CD4-positive, alpha-beta T cell treated with Interleukin-17A for 1 hour (primary cell): ENCODE measurements at regions not wholly inside any gene's neighbourhood (a gene's known extent, or its start where the extent isn't known, plus 50 kb on each side); places are given as distances from the start of the nearest gene placed in this dataset.

Experiments used
- DNase-seq: peaks from one replicate; pipeline ENCODE4 v3.0.0-alpha.2; 2020

DNA sequence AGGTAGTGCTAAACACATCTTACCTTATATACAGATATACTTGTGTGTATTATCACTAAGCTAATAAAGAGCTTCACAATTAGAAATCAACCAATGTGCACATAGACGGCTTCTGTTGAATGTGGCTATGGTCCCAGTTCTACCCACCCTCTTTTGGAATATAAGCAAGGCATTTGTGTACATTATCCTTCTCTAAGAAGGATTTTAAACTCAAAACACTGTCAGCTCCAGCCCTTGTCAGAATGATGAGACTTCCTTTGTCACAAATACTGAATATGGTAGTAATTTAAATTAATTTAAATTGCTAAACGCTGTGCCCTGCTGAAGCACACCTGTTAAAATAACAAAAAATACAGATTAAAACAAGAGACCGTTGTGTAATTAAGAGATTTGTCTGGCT lies 107.9 kb upstream of the GRAMD2B start:
- no peak for DNase-seq

DNA sequence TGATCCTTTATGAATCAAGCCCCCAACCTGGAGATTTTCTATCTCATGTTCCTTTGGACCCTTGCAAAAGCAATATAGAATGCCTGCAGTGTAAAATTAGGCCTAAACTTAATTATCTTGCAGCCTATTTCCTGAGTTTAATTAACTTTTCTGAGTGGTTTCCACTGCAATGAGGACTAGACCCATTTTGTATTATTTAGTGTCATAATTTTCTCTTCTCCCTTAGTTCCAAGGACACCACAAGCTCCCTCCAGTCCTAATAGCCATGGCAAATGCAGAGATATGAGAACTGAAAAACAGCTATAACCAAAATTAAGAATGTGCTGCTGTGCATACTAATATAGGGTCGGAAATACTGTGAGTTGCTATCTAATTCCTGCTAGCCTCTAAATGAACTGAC lies 90.9 kb upstream of the GRAMD2B start:
- no peak for DNase-seq

DNA sequence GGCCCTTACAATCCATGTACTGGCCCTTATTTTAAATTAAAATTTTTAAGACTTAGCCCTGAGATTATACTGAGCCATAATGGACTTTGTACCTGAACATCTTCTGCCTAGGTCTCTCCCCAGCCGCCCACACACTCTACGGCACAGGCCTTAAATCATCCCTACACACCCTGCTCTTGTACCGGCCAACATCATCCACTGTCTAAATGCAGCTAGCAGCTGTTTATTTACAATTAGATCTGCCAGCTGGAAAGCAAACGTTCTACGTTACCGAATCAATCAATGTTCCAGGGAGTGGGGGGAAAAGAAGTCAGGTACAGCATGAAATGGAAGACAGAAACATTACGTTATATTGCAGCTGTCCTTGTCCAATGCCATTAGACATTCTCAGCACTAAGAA lies 88.4 kb upstream of the GRAMD2B start:
- no peak for DNase-seq

DNA sequence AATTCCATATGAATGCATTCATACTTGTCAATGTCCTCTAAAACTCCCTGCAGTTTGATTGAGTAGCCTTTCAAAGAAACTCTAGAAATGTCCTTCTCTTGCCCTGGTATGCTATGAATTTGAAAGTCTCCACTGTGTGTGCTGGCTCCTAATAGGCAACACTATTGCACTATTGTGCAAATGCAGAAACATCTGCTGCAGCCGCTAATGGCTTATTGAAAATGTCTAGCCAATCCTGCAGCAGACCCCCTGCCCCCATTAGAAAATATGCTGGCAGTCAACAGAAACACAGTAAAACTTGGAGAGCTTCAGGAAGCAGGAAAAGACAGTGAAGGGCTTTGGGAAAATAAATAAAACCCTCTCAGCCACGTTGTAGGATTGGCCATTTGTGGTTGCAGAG lies 87.3 kb upstream of the GRAMD2B start:
- no peak for DNase-seq

DNA sequence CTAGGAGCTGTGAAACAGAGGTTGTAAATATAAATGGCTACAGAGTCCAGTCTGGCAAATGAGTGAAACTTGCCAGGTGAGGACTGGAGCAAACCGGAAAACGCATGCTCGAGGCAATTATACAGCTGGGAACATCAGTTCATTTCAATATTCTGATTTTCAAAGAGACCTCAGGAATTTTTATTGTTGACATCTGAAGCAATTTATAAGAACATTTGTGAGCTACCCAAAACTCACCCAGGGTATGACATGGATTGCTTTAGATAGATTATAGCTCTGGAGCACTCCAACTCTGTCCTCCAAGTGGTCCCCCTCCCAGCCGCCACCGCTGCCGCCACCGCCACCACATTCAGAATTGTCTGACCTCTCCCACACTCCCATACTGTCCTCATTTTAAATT lies 84.6 kb upstream of the GRAMD2B start:
- DNase-seq, result no peak

DNA sequence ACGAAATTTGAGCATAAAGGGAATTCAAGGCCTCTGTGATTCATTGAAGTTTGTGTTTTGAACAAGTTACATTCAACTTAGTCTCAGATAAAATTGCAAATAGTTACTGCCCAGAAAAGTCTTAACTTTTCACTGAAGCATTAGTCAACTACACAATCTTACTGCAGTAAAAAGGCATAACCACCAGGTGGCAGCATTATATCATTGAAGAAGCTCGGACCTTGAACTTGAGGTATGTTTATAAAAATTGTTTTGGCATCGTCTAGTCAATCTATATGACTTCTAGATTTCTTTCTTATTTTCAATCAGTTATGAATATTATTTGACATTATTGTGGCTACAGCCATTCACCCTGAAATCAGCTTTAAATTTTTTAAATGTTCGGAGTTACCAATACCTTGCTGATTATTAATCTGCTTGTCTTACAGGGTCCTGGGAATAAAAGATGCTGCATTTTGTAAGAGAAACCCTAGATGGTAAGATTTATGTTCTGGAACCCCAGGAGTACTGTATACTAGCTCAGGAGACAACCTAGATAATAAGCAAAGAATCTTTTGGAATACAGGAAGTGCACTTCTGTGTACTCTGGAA lies 83.9 kb upstream of the GRAMD2B start:
- DNase-seq, result peak; percentile 70

DNA sequence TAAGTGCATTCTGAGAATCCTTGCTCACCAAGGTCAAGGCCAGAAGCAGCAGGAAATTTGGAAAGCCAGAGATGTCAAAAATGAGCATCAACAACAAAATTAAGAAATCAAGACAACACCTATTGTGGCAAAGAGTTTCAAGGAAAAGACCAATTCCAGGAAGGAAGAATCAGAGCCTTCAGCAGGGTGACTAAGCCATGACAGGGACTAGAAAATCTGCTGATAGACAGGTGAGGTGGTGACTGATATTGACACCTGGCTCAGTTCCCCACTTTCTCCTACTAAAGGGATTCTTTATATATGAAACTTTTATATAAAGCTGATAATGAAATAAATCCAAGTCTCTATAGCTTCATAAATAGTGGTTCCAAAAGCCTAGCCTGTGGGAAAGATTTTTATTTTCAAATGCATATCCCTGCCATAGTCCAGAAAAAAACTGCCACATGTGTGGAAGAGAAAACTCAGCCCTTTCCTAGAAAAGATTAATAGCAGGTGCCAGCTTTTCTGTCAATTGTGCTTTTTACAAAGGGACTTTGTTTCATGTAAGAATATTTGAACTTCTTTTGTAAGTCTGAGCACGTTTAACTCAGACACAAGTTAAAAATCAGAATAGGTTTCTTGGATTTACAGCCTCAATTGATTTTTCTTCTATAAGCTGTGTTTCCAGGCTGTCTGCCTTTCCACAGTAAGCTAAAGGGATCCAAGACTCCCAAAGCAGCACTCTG lies 81.1 kb upstream of the GRAMD2B start:
- no peak for DNase-seq

DNA sequence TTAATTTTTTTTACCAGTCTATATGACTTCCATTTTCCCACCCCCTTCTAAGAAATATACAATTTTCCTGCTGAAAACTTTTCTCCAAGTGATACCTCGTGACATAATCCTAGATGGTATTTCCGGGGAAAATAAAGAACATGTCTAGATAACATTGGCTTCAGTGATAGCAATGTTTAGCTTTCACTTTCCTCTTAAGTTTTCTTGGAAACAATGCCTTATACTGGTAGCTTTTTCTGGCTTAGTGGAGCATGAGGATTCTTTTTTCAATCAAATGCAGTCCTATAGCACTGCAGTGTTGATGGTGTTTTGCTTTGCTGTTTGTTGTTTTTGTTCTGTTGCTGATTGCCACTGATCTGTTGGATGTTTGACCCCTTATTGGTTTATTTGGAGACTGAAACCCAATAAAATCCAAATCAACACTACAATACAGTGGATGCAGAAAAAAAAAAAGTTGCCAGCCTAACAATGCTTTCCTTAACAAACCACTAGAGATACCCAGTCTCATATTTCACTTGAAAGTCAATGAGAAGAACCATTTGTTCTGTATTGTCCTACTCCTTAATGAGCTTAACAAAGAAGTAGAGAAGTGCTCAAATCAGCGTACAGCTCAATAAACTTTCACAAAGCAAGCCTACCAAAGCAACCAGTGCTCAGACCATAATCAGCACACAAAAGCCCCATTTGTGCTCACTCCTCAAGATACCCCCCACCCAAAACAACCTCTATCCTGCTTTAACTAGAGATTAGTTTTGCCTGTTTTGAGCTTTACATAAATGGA lies 74.2 kb upstream of the GRAMD2B start:
- no peak for DNase-seq

DNA sequence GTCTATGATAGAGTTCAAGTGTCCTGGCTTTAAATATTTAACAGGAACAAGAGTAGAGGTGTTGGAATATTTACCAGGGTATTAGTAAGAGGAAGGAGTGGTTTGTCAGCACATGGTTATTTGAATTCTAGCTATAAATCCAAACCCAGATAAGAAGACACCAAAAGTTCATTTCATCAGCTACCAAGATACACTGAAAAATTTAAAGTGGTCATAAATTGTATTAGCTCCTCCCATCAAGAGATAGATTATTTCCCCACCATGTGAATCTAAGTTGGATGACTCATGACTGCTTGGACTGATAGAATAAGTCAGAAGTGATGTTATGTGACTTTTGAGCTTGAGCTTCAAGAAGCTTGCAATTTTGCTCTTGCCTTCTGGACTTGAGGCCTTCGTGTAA lies 72.1 kb upstream of the GRAMD2B start:
- DNase-seq, result no peak

DNA sequence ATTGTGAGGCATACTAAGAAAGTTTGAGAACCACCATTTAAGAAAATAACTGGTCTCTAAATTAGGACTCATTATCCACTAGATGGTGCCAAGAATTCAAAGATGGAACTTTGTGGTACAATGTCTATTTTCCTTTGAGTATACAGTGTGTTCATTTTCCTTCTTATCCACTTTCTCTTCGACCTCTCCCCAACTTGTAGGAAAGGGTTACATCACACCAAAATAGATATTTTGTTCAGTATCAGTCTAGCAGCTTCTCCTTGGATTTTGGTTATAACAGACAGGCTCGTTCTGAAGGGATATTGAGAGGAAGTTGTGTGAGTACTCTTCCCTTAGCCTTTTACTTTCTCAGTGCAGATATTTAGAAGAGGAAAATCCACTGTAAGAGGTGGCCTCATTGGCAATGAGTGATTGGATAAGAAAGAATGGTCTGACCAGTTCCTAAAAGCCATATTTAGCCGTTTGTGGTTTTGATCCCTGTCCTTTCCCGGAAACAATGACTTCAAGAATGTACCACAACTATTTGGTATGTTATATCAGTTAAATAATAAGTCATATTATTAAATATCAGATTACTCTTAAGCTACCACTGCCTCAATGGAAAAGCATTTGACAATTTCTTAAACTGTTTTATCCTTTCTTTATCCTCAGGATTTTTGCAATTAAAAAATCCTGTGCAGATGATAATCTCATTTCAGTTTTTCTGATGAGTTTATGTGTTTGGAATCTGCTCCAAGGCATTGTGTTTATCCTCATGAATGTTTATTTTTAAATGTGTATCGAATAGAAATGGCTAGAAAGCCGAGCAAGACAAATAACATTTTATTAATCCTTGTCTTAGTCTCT lies 69.0 kb upstream of the GRAMD2B start:
- peak; percentile 65 for DNase-seq

DNA sequence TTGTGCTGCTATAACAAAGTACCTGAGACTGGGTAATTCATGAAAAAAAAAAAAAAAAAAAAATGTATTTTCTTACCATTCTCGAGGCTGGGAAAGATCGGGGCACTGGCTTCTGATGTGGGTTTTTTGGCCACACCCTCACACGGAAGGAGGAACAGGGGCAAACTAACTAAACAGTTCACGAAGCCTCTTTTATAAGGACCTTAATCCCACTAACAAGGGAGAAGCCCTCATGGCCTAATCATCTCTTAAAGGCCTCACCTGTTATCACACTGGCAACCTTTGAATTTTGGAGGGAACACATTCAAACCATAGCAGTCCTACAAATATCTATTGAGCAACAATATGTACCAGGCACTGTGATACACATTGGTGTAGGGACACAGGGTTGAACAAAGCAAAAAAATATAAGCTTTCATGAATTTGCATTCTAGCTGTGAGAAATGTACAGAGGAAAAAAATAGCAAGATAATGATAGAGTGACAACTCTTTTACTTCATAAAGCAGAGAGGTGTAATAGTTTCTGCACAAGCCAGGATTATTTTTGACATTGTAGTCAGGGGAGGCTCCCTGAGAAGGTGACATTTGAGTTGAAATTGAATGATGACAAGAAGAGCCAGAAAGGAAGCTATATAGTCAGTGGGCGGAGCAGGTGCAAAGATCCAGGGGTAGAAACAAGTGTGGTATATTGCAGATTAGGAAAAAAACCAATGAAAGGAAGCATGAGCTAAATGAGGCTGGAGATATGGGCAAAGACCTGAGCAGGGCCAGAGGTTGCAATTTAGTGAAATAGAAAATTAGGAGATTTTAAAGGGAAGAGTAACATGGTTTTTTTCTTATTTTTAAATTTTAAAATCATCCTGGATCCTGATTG lies 68.1 kb upstream of the GRAMD2B start:
- peak; percentile 6 for DNase-seq

DNA sequence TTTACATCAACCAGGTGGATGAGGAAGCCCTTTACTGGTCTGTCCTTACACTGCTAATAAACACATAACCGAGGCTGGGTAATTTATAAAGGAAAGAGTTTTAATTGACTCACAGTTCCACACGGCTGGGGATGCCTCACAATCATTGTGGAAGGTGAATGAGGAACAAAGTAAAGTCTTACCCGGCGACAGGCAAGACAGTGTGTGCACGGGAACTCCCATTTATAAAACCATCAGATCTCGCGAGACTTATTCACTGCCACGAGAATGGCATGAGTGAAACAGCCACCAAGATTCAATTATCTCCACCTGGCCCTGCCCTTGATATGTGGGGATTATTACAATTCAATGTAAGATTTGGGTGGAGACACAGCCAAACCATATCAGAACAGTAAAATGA lies 67.3 kb upstream of the GRAMD2B start:
- DNase-seq, result peak; percentile 7

DNA sequence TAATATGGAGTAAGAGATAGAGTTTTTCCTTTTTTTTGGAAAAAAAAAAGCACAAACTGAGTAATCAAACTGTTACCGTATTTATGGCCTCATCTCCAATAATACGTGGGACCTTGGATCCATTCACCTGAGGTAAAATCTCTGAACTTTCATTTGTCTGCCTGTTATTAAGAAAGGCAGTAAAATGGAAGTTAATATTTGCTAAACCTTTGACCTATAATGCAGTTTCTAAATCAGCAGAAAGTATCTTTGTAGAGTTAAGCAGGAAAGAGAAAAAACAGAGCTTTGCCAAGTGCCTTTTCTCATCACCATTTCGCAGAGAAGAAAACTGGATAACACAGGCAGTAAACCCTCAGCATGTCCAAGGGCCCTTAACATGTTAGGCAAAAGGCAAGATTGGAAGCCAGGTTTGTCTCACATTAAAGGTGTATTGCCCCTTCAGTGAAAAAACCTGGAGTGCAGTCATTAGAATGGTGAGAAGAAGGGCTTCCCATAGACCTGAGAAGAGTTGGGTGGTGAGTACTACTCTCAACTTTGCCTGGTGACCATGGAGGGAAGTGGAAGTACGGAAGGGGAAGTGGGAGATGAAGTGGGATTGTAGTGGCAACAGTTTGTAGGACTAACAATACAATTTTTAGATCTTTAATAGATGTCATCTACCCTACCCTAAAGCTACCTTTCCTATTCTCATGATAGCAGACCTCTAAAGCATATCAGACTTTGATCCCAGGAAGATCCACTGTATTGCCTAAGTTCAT lies 65.4 kb upstream of the GRAMD2B start:
- DNase-seq, result no peak

DNA sequence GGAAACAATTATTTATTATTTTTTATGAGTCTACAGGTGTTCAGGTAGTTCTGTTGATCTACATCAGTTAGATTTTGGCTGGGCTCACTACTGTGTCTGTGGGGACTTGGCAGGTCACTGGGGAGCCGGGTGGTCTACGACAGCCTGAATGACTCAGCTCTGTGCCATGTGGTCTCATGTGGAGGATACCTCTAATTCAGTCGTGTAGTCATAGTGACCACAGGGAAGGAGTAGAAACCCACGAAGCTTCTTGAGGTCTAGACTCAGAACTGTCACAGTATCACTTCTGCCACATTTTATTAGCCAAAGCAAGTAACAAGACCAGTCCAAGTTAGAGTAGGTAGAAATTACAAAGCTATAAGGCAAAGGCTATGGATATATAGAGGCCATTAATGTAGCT lies 64.7 kb upstream of the GRAMD2B start:
- no peak for DNase-seq

DNA sequence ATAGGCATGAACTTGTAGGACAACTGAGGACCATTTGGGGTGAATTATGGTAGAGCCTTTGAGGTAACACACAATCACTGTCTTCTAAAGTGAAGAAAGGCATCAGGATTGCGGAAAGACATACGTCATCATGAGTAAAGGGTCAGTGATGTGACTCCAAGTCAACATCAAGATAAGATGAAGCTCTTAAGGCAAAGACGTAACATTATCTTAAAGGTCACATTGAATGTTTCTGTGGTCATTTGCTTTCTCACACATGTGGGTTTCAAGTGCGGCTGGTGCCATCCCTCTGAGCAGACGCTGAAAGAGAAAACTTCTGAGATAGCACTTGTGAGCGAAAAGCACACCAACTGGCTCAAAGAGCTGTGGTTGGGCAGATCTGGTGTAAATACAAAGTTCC lies 63.3 kb upstream of the GRAMD2B start:
- no peak for DNase-seq

DNA sequence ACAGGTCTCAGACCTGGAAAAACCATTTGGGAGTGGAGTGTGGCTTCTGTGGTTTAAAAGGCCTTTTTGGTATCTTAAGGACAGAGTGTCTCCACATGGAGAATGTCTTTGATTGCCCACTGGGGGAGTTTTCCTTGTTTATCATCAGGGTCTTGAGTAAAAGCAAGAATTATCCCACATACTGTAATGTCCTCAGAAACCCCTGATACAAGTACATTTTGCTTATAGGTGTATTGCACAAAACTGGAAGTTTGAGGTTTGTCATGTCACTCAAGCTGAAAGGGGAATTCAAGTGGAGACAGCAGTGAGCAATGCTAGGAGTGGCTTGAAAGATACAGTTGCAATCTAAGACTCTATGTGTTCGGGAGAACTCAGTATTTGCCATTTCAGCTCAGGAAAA lies 62.7 kb upstream of the GRAMD2B start:
- no peak for DNase-seq

DNA sequence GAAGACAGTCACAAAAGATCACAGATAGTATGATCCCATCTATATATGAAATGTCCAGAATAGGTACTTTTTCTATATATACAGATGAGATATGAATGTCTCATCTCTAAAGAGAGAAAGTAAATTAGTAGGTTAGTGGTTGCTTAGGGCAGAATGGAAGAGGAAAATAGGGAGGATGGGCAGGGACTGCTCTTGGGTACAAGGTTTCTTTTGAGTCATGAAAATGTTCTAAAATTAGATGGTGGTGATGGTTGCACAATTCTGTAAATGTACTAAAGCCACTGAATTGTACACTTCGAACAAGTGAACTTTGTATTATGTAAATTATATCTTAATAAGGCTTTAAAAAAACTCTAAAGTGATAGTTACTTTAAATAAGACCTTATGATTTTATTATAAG lies 59.6 kb upstream of the GRAMD2B start:
- DNase-seq, result no peak

DNA sequence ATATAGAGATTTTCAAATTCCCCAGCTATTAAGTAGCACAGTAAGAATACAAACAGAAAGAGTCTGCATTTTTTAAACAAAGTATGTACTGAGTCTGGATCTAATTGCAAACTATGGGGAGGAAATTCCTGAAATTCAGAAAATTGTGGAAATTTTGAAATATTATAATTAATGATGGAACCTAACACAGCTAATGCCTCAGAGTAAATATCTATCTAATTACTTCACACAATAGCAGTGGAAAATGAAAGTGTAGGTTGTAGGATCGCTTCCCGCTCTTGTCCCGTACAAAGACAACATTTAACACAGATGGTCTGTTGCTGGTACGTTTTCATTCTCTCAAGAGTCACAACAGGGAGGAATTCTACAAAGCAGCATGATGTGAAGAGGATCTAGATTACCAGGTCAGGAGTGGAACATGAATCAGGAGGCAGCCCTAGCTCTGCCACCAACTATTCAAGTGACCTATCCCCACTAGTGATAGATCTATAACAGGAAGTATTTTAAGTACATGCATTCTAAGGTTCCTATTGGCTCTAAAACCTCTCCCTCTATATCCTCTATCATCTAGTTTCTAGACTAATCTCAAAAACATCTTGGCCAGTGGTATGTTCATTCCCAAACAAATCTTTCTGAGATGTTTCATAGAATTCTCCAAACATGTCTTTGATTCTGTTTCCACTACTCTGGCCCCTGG lies 58.9 kb upstream of the GRAMD2B start:
- DNase-seq, result no peak

DNA sequence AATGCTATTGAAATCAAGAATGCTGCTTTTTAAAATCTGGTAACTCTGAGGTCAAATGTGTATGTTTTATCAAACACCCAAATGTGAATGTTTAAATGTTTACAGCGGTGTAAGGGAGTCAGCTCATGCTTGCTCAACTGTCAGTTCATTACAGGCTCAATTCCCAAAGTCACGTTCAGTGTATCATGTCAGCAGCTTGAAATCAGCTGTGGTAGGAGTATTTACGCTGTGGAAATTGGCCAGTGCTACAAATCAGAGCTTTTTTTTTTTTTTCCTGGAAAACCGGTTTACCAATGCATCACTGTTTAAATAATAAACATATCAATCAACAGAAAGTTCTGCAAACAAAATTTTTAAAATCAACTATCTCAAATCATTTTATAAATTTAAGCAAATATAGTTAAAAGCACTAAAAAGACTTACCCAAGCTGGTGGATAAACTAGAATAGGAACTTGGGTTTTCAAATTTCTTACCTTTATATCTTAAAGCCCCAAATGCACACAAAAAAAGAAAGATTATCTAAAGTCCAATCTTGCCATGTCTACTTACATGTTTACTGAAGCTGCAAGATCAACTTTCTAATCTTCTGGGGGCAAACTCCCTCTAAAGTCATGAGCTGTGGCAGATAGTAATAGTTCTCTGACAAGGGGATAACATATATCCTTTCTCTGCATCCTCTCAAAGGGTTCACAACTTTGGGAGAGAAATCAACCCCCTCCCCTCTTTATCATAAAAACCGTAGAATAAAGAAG lies 57.6 kb upstream of the GRAMD2B start:
- DNase-seq, result no peak

DNA sequence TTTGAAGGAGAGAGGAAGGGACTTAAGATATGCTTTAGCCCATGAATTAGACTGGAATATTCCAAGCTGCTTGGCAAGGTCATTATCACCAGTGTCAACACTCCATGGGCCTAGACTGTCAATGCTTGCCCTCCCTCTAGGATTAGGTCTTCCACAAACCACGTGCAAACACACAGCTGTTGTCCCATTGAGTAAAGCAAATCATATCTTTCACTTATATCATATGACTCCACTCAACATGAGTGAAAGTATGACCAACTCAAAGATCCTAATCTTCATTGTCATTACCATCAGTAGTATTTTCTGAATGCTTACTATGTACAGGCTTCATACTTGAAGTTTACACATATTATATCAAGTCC lies 57.0 kb upstream of the GRAMD2B start:
- DNase-seq, result no peak
